ENCODE measurements at regions not wholly inside any gene's neighbourhood (a gene's known extent, or its start where the extent isn't known, plus 50 kb on each side); places are given as distances from the start of the nearest gene placed in this dataset.

- no peak for DNase-seq (ENCODE audit: low read depth in 2 of 2)
Measured at GRCh38 chr5:6869677-6870076, 156.4 kb downstream of the TENT4A start.

GRCh38 chr5:6872441-6873160, 159.4 kb downstream of the TENT4A start:
- no peak for DNase-seq (ENCODE audit: low read depth in 2 of 2)

GRCh38 chr5:6873359-6873758, 160.1 kb downstream of the TENT4A start:
- no peak for DNase-seq (ENCODE audit: low read depth in 2 of 2)

- DNase-seq (ENCODE audit: low read depth in 2 of 2), result no peak
Measured at GRCh38 chr5:6875376-6875775, 162.1 kb downstream of the TENT4A start.

GRCh38 chr5:6877986-6878828, 165.0 kb downstream of the TENT4A start:
- no peak for DNase-seq (ENCODE audit: low read depth in 2 of 2)

- DNase-seq (ENCODE audit: low read depth in 2 of 2), result no peak
Measured at GRCh38 chr5:6885581-6885980, 172.3 kb downstream of the TENT4A start.

- DNase-seq (ENCODE audit: low read depth in 2 of 2), result no peak
Measured at GRCh38 chr5:6886866-6887265, 173.6 kb downstream of the TENT4A start.

- no peak for DNase-seq (ENCODE audit: low read depth in 2 of 2)
Measured at GRCh38 chr5:6889030-6889429, 175.8 kb downstream of the TENT4A start.

- no peak for DNase-seq (ENCODE audit: low read depth in 2 of 2)
Measured at GRCh38 chr5:6899221-6899620, 186.0 kb downstream of the TENT4A start.

GRCh38 chr5:6900247-6901227, 187.3 kb downstream of the TENT4A start:
- no peak for DNase-seq (ENCODE audit: low read depth in 2 of 2)

- no peak for DNase-seq (ENCODE audit: low read depth in 2 of 2)
Measured at GRCh38 chr5:6902094-6902493, 188.9 kb downstream of the TENT4A start.

GRCh38 chr5:6902597-6902996, 189.4 kb downstream of the TENT4A start:
- DNase-seq (ENCODE audit: low read depth in 2 of 2), result no peak

GRCh38 chr5:6903934-6904333, 190.7 kb downstream of the TENT4A start:
- DNase-seq (ENCODE audit: low read depth in 2 of 2), result no peak

GRCh38 chr5:6904860-6905259, 191.6 kb downstream of the TENT4A start:
- no peak for DNase-seq (ENCODE audit: low read depth in 2 of 2)

- no peak for DNase-seq (ENCODE audit: low read depth in 2 of 2)
Measured at GRCh38 chr5:6905423-6905822, 192.2 kb downstream of the TENT4A start.

- DNase-seq (ENCODE audit: low read depth in 2 of 2), result no peak
Measured at GRCh38 chr5:6905883-6906282, 192.7 kb downstream of the TENT4A start.

- no peak for DNase-seq (ENCODE audit: low read depth in 2 of 2)
Measured at GRCh38 chr5:6907320-6907918, 194.2 kb downstream of the TENT4A start.

- DNase-seq (ENCODE audit: low read depth in 2 of 2), result no peak
Measured at GRCh38 chr5:6909901-6910300, 196.7 kb downstream of the TENT4A start.

GRCh38 chr5:6910950-6911349, 197.7 kb downstream of the TENT4A start:
- DNase-seq (ENCODE audit: low read depth in 2 of 2), result no peak

- no peak for DNase-seq (ENCODE audit: low read depth in 2 of 2)
Measured at GRCh38 chr5:6914347-6914746, 201.1 kb downstream of the TENT4A start.

GRCh38 chr5:6915574-6915973, 202.3 kb downstream of the TENT4A start:
- DNase-seq (ENCODE audit: low read depth in 2 of 2), result no peak

GRCh38 chr5:6918255-6918654, 205.0 kb downstream of the TENT4A start:
- DNase-seq (ENCODE audit: low read depth in 2 of 2), result no peak

Measured in stimulated activated CD4-positive, alpha-beta T cell treated with anti-CD3 and anti-CD28 coated beads, Interleukin-1b, Interleukin-23, amount 100 ng/mL, for 1 hour (primary cell).